ENCODE measurements at regions not wholly inside any gene's neighbourhood (a gene's known extent, or its start where the extent isn't known, plus 50 kb on each side); places are given as distances from the start of the nearest gene placed in this dataset.

- DNase-seq: no peak
- Histone ChIP-seq H3K36me3 (replicated peaks in 1 of 2; ENCODE audit: control insufficient read depth in 1 of 2, insufficient read depth in 2 of 2, low read length in 1 of 2) (peaks cover 4 to 6% of the 10 kb centered on the region in 2 experiments), H3K9ac (no peak overlapping the region), H3K9me2 (no peaks in the 10 kb centered on the region), H3K9me3 (no peaks in the 10 kb centered on the region), H3K27ac (ENCODE audit: low read depth in 2 of 2, low read length in 1 of 2) (no peak overlapping the region), H3K79me2 (ENCODE audit: insufficient read depth) (no peaks in the 10 kb centered on the region; the same call in 1 of the 2 replicates), H2AFZ (ENCODE audit: low read depth) (no peak overlapping the region), H4K20me1 (ENCODE audit: insufficient read depth) (no peaks in the 10 kb centered on the region), H3K27me3 (ENCODE audit: insufficient read depth) (no peaks in the 10 kb centered on the region), H3K4me1 (ENCODE audit: control insufficient read depth in 1 of 2, insufficient read depth in 2 of 2, low read depth in 1 of 2, low read length in 1 of 2) (peaks cover 0 to 7% of the 10 kb centered on the region in 2 experiments; a peak in 3 of 4 replicates), H3K4me3 (ENCODE audit: low read depth in 2 of 2, low read length in 1 of 2) (no peak overlapping the region), H3K4me2 (no peak overlapping the region), H3F3A (replicated peaks; ENCODE audit: insufficient read depth) (no peaks in the 10 kb centered on the region)
- WGBS (ENCODE audit: low lambda C conversion rate): 100% methylated on average over 2 of the region's 5 CpGs
- TF ChIP-seq RCOR1 (IDR thresholded peaks at IDR 0.05; ENCODE audit: low read length) (no peak), USF1 (IDR thresholded peaks at IDR 0.05; ENCODE audit: borderline replicate concordance, low read depth) (no peak), RXRA (IDR thresholded peaks at IDR 0.05; ENCODE audit: borderline replicate concordance, low read depth) (no peak)
- ChIA-PET POLR2A (no interaction called here), CTCF (no interaction called here)
Measured at GRCh38 chr4:123260653-123261052, 135.9 kb upstream of the SPRY1 start.

DNA sequence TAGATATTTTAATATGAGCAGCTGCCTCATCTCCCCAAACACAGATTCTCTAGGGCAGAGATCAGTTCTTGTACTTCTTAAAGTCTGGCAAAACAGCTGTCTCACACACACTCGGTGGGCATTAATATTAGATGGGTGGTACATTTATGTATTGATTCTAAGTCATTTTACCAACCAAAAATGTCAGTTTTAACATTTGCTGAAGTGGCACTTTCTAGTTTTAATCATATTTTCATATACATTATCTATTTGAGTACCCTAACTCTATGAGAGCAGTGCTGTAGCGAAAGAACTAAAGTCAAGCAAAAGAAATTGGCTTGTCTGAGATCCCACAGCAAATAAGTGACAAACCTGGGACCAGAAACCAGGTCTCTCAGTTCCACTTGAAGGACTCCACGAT lies 134.5 kb upstream of the SPRY1 start:
- no peak overlapping the region for H3K4me3 ChIP-seq (ENCODE audit: low read depth in 2 of 2, low read length in 1 of 2)
- H3K79me2 ChIP-seq (ENCODE audit: insufficient read depth): no peaks in the 10 kb centered on the region; the same call in 1 of the 2 replicates
- H3K4me1 ChIP-seq (ENCODE audit: control insufficient read depth in 1 of 2, insufficient read depth in 2 of 2, low read depth in 1 of 2, low read length in 1 of 2): peaks cover 0 to 7% of the 10 kb centered on the region in 2 experiments; a peak in 3 of 4 replicates
- no peaks in the 10 kb centered on the region for H3K9me2 ChIP-seq
- no peak for TF ChIP-seq FOXJ3 (CRISPR knock-in tag; IDR thresholded peaks at IDR 0.05)
- TF ChIP-seq TAF1 (IDR thresholded peaks at IDR 0.05; ENCODE audit: borderline replicate concordance, low read depth, low read length): no peak
- no peak for TF ChIP-seq NRF1 (IDR thresholded peaks at IDR 0.05; ENCODE audit: low read depth, low read length)
- TF ChIP-seq, protein P1, sequence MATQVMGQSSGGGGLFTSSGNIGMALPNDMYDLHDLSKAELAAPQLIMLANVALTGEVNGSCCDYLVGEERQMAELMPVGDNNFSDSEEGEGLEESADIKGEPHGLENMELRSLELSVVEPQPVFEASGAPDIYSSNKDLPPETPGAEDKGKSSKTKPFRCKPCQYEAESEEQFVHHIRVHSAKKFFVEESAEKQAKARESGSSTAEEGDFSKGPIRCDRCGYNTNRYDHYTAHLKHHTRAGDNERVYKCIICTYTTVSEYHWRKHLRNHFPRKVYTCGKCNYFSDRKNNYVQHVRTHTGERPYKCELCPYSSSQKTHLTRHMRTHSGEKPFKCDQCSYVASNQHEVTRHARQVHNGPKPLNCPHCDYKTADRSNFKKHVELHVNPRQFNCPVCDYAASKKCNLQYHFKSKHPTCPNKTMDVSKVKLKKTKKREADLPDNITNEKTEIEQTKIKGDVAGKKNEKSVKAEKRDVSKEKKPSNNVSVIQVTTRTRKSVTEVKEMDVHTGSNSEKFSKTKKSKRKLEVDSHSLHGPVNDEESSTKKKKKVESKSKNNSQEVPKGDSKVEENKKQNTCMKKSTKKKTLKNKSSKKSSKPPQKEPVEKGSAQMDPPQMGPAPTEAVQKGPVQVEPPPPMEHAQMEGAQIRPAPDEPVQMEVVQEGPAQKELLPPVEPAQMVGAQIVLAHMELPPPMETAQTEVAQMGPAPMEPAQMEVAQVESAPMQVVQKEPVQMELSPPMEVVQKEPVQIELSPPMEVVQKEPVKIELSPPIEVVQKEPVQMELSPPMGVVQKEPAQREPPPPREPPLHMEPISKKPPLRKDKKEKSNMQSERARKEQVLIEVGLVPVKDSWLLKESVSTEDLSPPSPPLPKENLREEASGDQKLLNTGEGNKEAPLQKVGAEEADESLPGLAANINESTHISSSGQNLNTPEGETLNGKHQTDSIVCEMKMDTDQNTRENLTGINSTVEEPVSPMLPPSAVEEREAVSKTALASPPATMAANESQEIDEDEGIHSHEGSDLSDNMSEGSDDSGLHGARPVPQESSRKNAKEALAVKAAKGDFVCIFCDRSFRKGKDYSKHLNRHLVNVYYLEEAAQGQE (IDR thresholded peaks at IDR 0.05; ENCODE audit: low read depth, low read length): no peak
- TF ChIP-seq CTCF (IDR thresholded peaks at IDR 0.05): no peak
- TF ChIP-seq POLR2AphosphoS5 (IDR thresholded peaks at IDR 0.05; ENCODE audit: low read depth, low read length): no peak
- no peak for TF ChIP-seq USF1 (IDR thresholded peaks at IDR 0.05; ENCODE audit: borderline replicate concordance, low read depth)
- H4K20me1 ChIP-seq (ENCODE audit: insufficient read depth): no peaks in the 10 kb centered on the region
- H3K9ac ChIP-seq: no peak overlapping the region
- CTCF ChIA-PET: no interaction called here
- 97% methylated on average over 3 of the region's 3 CpGs for WGBS (ENCODE audit: low lambda C conversion rate)
- H3K27ac ChIP-seq (ENCODE audit: low read depth in 2 of 2, low read length in 1 of 2): no peak overlapping the region
- no peak overlapping the region for H3K4me2 ChIP-seq
- no peaks in the 10 kb centered on the region for H3K9me3 ChIP-seq
- H3K36me3 ChIP-seq (replicated peaks in 1 of 2; ENCODE audit: control insufficient read depth in 1 of 2, insufficient read depth in 2 of 2, low read length in 1 of 2): peaks cover 0 to 2% of the 10 kb centered on the region in 2 experiments
- H2AFZ ChIP-seq (ENCODE audit: low read depth): no peak overlapping the region
- no peaks in the 10 kb centered on the region for H3K27me3 ChIP-seq (ENCODE audit: insufficient read depth)
- H3F3A ChIP-seq (replicated peaks; ENCODE audit: insufficient read depth): no peaks in the 10 kb centered on the region
- DNase-seq: no peak
- POLR2A ChIA-PET: no interaction called here

Data from SK-N-SH (cell line).